Spleen (tissue), 7 donors: ENCODE measurements at regions not wholly inside any gene's neighbourhood (a gene's known extent, or its start where the extent isn't known, plus 50 kb on each side); places are given as distances from the start of the nearest gene placed in this dataset.

Source experiments
- CTCF ChIP-seq, 11 experiments: fragments of 200-600 bp in 7 of 11; fragments of 450-650 bp in 4 of 11; sonication (generic) in 4 of 11; IDR thresholded peaks in 8 of 11; conservative IDR thresholded peaks in 3 of 11; 1 replicate in 7 of 11; 2 replicates in 4 of 11; pipeline versions ENCODE4 v1.4.0 to v1.8.0; 2016 to 2021; ENCODE audit warnings: antibody characterized with exemption in 11 of 11, inconsistent platforms in 4 of 11, mild to moderate bottlenecking in 1 of 11
- POLR2A ChIP-seq, 3 donors: fragments of 450-650 bp; IDR thresholded peaks; one replicate each; pipeline ENCODE4 v1.5.1; 2017; ENCODE audit warnings: antibody characterized with exemption in 3 of 3, mild to moderate bottlenecking in 1 of 3
- donor health status: DM: no; HTN: no; CAD: no; lungs with moderate emphysema.
- donor health status: DM: no; HTN: no; CAD: no.
- donor health status: DM: no; HTN: no; CAD: no.

GRCh38 chr18:51433296-51433695, 235.8 kb upstream of the MEX3C start:
- TF ChIP-seq POLR2A (IDR thresholded peaks at IDR 0.05): no peak
- TF ChIP-seq CTCF (IDR thresholded peaks at IDR 0.05 in 8 of 11, conservative IDR thresholded peaks at IDR 0.05 in 3 of 11): no peak
